ENCODE measurements at regions not wholly inside any gene's neighbourhood (a gene's known extent, or its start where the extent isn't known, plus 50 kb on each side); places are given as distances from the start of the nearest gene placed in this dataset.

DNA sequence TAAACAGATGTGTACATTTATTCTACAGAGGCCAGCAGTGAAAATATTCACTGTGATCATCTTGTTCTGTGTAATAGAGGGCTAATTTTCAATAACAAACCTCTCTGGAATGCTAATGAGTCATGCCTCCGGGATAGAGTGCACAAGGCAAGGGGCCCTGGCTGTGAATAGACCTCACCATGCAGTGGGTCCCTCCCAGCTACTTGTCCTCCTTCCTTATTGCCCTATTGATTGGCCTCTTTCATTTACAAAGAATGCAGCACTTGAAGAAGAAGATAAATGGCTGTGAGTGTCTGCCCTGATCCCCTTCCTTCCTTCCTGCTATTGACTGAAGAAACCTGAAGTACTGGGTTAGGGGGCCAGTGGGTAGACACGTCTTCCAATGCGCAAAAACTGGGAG is 436.3 kb downstream of the WDR72 start:
- peak; percentile 64 for DNase-seq (ENCODE audit: low spot score)
- no peaks in the 10 kb centered on the region for H3K27me3 ChIP-seq
- H3K4me1 ChIP-seq (ENCODE audit: insufficient read depth): peaks cover 17% of the 10 kb centered on the region
- H3K4me3 ChIP-seq: no peak overlapping the region
- no peaks in the 10 kb centered on the region for H3K9me2 ChIP-seq (replicated peaks; ENCODE audit: insufficient read depth)
- no peak overlapping the region for H3K4me2 ChIP-seq
- H2AFZ ChIP-seq: no peak overlapping the region
- no peaks in the 10 kb centered on the region for H3K9me3 ChIP-seq (ENCODE audit: low read depth)
- H3K36me3 ChIP-seq (replicated peaks; ENCODE audit: insufficient read depth, low read depth): no peaks in the 10 kb centered on the region
- no peaks in the 10 kb centered on the region for H4K20me1 ChIP-seq (ENCODE audit: insufficient read depth, poor library complexity, severe bottlenecking)
- H3K27ac ChIP-seq: peak overlapping the region; percentile 51
- TF ChIP-seq EZH2 (IDR thresholded peaks at IDR 0.05; ENCODE audit: borderline replicate concordance): no peak
- TF ChIP-seq, protein P1, sequence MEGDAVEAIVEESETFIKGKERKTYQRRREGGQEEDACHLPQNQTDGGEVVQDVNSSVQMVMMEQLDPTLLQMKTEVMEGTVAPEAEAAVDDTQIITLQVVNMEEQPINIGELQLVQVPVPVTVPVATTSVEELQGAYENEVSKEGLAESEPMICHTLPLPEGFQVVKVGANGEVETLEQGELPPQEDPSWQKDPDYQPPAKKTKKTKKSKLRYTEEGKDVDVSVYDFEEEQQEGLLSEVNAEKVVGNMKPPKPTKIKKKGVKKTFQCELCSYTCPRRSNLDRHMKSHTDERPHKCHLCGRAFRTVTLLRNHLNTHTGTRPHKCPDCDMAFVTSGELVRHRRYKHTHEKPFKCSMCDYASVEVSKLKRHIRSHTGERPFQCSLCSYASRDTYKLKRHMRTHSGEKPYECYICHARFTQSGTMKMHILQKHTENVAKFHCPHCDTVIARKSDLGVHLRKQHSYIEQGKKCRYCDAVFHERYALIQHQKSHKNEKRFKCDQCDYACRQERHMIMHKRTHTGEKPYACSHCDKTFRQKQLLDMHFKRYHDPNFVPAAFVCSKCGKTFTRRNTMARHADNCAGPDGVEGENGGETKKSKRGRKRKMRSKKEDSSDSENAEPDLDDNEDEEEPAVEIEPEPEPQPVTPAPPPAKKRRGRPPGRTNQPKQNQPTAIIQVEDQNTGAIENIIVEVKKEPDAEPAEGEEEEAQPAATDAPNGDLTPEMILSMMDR (IDR thresholded peaks at IDR 0.05; ENCODE audit: poor library complexity): no peak
- TF ChIP-seq EZH2phosphoT487 (IDR thresholded peaks at IDR 0.05; ENCODE audit: low read depth, severe bottlenecking, unreplicated experiment): no peak
- no peaks in the 10 kb centered on the region for H3K79me2 ChIP-seq
- 54% methylated on average over 3 of the region's 3 CpGs for WGBS (ENCODE audit: low lambda C conversion rate, missing lambda C conversion rate)

DNA sequence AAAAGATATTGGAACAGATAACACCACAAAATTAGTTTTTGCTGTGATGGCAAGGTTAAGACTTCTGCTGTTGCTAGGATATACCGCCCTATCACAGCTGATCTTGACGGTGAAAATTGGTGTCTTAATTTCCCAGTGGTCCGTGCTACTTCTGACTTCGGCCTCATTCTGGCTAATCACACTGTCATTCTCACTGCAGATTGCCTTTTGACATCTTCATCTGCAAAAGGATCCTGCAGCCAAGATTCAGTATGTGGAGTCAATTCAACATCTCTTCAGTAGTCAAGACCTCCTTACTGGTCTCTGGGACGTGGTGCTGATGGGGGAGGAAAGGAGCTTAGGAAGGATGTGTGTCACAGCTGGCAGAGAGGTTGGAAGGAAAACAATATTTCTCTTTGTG is 438.6 kb downstream of the WDR72 start:
- Histone ChIP-seq H3K4me2 (no peak overlapping the region), H3K9me2 (replicated peaks; ENCODE audit: insufficient read depth) (no peaks in the 10 kb centered on the region), H3K36me3 (replicated peaks; ENCODE audit: insufficient read depth, low read depth) (no peaks in the 10 kb centered on the region), H3K9me3 (ENCODE audit: low read depth) (no peaks in the 10 kb centered on the region), H3K79me2 (no peaks in the 10 kb centered on the region), H3K4me3 (no peak overlapping the region), H2AFZ (no peak overlapping the region), H3K4me1 (ENCODE audit: insufficient read depth) (peaks cover 17% of the 10 kb centered on the region), H3K27me3 (no peaks in the 10 kb centered on the region), H3K27ac (no peak overlapping the region), H4K20me1 (ENCODE audit: insufficient read depth, poor library complexity, severe bottlenecking) (no peaks in the 10 kb centered on the region)
- WGBS (ENCODE audit: low lambda C conversion rate, missing lambda C conversion rate): 81% methylated on average over 5 of the region's 5 CpGs
- DNase-seq (ENCODE audit: low spot score): no peak
- TF ChIP-seq, protein P1 (IDR thresholded peaks at IDR 0.05; ENCODE audit: poor library complexity): no peak

DNA sequence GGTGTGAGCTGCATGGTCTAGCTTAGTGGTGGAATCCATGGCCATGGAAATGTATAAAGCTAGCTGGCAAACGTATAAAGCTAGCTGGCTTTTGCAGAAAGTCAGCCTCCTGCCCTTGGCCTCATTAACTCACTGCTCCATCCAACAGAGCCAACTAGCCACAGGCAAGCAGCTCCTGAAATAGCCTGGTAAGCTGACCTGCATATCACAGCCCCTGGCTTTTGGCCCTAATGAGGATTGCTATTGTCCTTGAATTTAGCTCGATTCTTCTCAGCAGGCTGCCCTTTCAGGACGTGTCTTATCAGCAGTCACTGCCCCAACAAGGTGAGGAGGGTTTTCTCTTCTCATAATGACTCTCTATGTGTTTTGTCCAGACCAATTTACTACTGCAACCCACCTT is 446.8 kb downstream of the WDR72 start:
- no peaks in the 10 kb centered on the region for H3K27me3 ChIP-seq
- H3K4me3 ChIP-seq: no peak overlapping the region
- H3K4me1 ChIP-seq (ENCODE audit: insufficient read depth): no peaks in the 10 kb centered on the region
- no peak for DNase-seq (ENCODE audit: low spot score)
- H3K36me3 ChIP-seq (replicated peaks; ENCODE audit: insufficient read depth, low read depth): no peaks in the 10 kb centered on the region
- no peaks in the 10 kb centered on the region for H4K20me1 ChIP-seq (ENCODE audit: insufficient read depth, poor library complexity, severe bottlenecking)
- no peaks in the 10 kb centered on the region for H3K79me2 ChIP-seq
- 21% methylated on average over 3 of the region's 3 CpGs for whole genome bisulfite sequencing (ENCODE audit: low lambda C conversion rate, missing lambda C conversion rate)
- H3K9me2 ChIP-seq (replicated peaks; ENCODE audit: insufficient read depth): no peaks in the 10 kb centered on the region
- no peak overlapping the region for H2AFZ ChIP-seq
- H3K27ac ChIP-seq: no peak overlapping the region
- H3K9me3 ChIP-seq (ENCODE audit: low read depth): no peaks in the 10 kb centered on the region
- no peak overlapping the region for H3K4me2 ChIP-seq
- TF ChIP-seq EZH2phosphoT487 (IDR thresholded peaks at IDR 0.05; ENCODE audit: low read depth, severe bottlenecking, unreplicated experiment): no peak
- TF ChIP-seq, protein P1 (IDR thresholded peaks at IDR 0.05; ENCODE audit: poor library complexity): no peak
- TF ChIP-seq EZH2 (IDR thresholded peaks at IDR 0.05; ENCODE audit: borderline replicate concordance): no peak

DNA sequence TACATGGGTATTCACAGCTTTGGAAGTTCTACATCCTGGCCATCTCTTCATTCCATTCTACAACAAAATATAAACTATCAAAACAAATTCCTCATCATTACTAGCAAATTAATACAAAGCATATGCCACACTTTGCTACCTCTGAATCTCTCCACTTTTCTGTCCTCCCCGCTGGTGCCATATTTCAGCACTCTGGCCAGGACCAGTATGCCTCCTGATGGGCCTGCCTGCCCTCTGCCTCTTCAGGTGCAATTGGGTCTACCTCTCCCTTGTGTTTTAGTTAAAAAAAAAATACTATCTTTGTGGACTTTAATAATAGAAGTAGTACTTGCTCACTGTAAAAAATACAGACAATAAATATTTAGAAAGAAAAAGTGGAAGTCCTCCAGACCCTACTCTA is 448.8 kb downstream of the WDR72 start:
- WGBS (ENCODE audit: low lambda C conversion rate, missing lambda C conversion rate): 88% methylated on average over 1 of the region's 1 CpG
- Histone ChIP-seq H2AFZ (no peak overlapping the region), H3K27ac (no peak overlapping the region), H3K4me1 (ENCODE audit: insufficient read depth) (no peaks in the 10 kb centered on the region), H3K27me3 (no peaks in the 10 kb centered on the region), H3K79me2 (no peaks in the 10 kb centered on the region), H3K36me3 (replicated peaks; ENCODE audit: insufficient read depth, low read depth) (no peaks in the 10 kb centered on the region), H3K9me2 (replicated peaks; ENCODE audit: insufficient read depth) (no peaks in the 10 kb centered on the region), H3K4me3 (no peak overlapping the region), H3K9me3 (ENCODE audit: low read depth) (no peaks in the 10 kb centered on the region), H4K20me1 (ENCODE audit: insufficient read depth, poor library complexity, severe bottlenecking) (no peaks in the 10 kb centered on the region), H3K4me2 (no peak overlapping the region)
- TF ChIP-seq, protein P1 (IDR thresholded peaks at IDR 0.05; ENCODE audit: poor library complexity): no peak
- TF ChIP-seq EZH2phosphoT487 (IDR thresholded peaks at IDR 0.05; ENCODE audit: low read depth, severe bottlenecking, unreplicated experiment) (no peak), EZH2 (IDR thresholded peaks at IDR 0.05; ENCODE audit: borderline replicate concordance) (no peak)
- DNase-seq (ENCODE audit: low spot score): no peak
